GM12865 (cell line): ENCODE measurements at regions not wholly inside any gene's neighbourhood (a gene's known extent, or its start where the extent isn't known, plus 50 kb on each side); places are given as distances from the start of the nearest gene placed in this dataset.
A peak's percentile ranks its signal among the peaks of the same experiment; 100 is the strongest.

Experiments used
- DNase-seq: peaks from one replicate; pipeline ENCODE4 v3.0.0; 2010; ENCODE audit warnings: low read depth
- H3K4me3 ChIP-seq: 2 replicates; pipeline ENCODE4 v1.5.1; 2011; ENCODE audit warnings: mild to moderate bottlenecking, low read depth, low read length, control low read depth
- CTCF ChIP-seq: IDR thresholded peaks from 2 replicates; pipeline ENCODE4 v1.5.1; 2011; ENCODE audit warnings: low read length, control low read depth, low read depth, inconsistent platforms; ENCODE audit not compliant: insufficient read depth; ENCODE audit errors: missing control alignments

- H3K4me3 ChIP-seq = no peak overlapping the region
- TF ChIP-seq CTCF = no peak
- no peak for DNase-seq
Observed at GRCh38 chr13:88586263-88586662, 915.1 kb downstream of the SLITRK5 start.

GRCh38 chr13:88590574-88590973 lies 919.4 kb downstream of the SLITRK5 start:
- DNase-seq = no peak
- no peak for TF ChIP-seq CTCF
- H3K4me3 ChIP-seq = no peak overlapping the region

- no peak for DNase-seq
- no peak overlapping the region for H3K4me3 ChIP-seq
- no peak for TF ChIP-seq CTCF
Observed at GRCh38 chr13:88592105-88592504, 920.9 kb downstream of the SLITRK5 start.

- DNase-seq = peak; percentile 1
- no peak overlapping the region for H3K4me3 ChIP-seq
- TF ChIP-seq CTCF = no peak
Observed at GRCh38 chr13:88601949-88602348, 930.8 kb downstream of the SLITRK5 start.

- DNase-seq = no peak
- H3K4me3 ChIP-seq = no peak overlapping the region
- no peak for TF ChIP-seq CTCF
Observed at GRCh38 chr13:88602786-88603777, 931.9 kb downstream of the SLITRK5 start.

GRCh38 chr13:88617176-88617575 lies 946.0 kb downstream of the SLITRK5 start:
- no peak for TF ChIP-seq CTCF
- DNase-seq = no peak
- H3K4me3 ChIP-seq = no peak overlapping the region

GRCh38 chr13:88622362-88622973 lies 951.3 kb downstream of the SLITRK5 start:
- TF ChIP-seq CTCF = no peak
- no peak overlapping the region for H3K4me3 ChIP-seq
- DNase-seq = peak; percentile 2
